Stimulated activated memory B cell treated with anti-CD40 and anti-IgM and Interleukin-4, amounts not matched to agents 10 μg/mL and 1 μg/mL and 100 μg/mL, for 72 hours (primary cell): ENCODE measurements at regions not wholly inside any gene's neighbourhood (a gene's known extent, or its start where the extent isn't known, plus 50 kb on each side); places are given as distances from the start of the nearest gene placed in this dataset.

Experiments used
- ATAC-seq: fragments of 150-1000 bp; cut with Tn5 transposase; 2 replicates; pipeline ENCODE4 v1.10.0; 2021
- H3K27ac Mint-ChIP-seq: one replicate; pipeline ENCODE4 v1.8.0; 2022; ENCODE audit warnings: mild to moderate bottlenecking, mixed read lengths
- H3K27me3 Mint-ChIP-seq: one replicate; pipeline ENCODE4 v1.8.0; 2022; ENCODE audit warnings: mixed read lengths
- H3K36me3 Mint-ChIP-seq: one replicate; pipeline ENCODE4 v1.8.0; 2022; ENCODE audit warnings: mixed read lengths
- H3K4me1 Mint-ChIP-seq: one replicate; pipeline ENCODE4 v1.8.0; 2022; ENCODE audit warnings: mixed read lengths
- H3K4me3 Mint-ChIP-seq: one replicate; pipeline ENCODE4 v1.8.0; 2022; ENCODE audit warnings: mild to moderate bottlenecking, moderate library complexity, mixed read lengths
- H3K9me3 Mint-ChIP-seq: one replicate; pipeline ENCODE4 v1.8.0; 2022; ENCODE audit warnings: mixed read lengths

GRCh38 chr6:54646069-54646950 is 200.3 kb upstream of the FAM83B start:
- Mint-ChIP-seq H3K27me3 (no peaks in the 10 kb centered on the region), H3K4me3 (no peak overlapping the region), H3K4me1 (no peaks in the 10 kb centered on the region), H3K9me3 (peaks cover 3% of the 10 kb centered on the region), H3K36me3 (no peaks in the 10 kb centered on the region), H3K27ac (no peak overlapping the region)
- no peak for ATAC-seq

- no peaks in the 10 kb centered on the region for H3K36me3 Mint-ChIP-seq
- no peak overlapping the region for H3K27ac Mint-ChIP-seq
- ATAC-seq = no peak
- H3K4me1 Mint-ChIP-seq = no peaks in the 10 kb centered on the region
- peaks cover 3% of the 10 kb centered on the region for H3K9me3 Mint-ChIP-seq
- no peak overlapping the region for H3K4me3 Mint-ChIP-seq
- no peaks in the 10 kb centered on the region for H3K27me3 Mint-ChIP-seq
Observed at GRCh38 chr6:54646951-54647664, 199.5 kb upstream of the FAM83B start.

GRCh38 chr6:54654381-54654780 is 192.2 kb upstream of the FAM83B start:
- Mint-ChIP-seq H3K4me1 (no peaks in the 10 kb centered on the region), H3K36me3 (no peaks in the 10 kb centered on the region), H3K27ac (no peak overlapping the region), H3K9me3 (peaks cover 10% of the 10 kb centered on the region), H3K4me3 (no peak overlapping the region), H3K27me3 (no peaks in the 10 kb centered on the region)
- ATAC-seq = no peak

DNA sequence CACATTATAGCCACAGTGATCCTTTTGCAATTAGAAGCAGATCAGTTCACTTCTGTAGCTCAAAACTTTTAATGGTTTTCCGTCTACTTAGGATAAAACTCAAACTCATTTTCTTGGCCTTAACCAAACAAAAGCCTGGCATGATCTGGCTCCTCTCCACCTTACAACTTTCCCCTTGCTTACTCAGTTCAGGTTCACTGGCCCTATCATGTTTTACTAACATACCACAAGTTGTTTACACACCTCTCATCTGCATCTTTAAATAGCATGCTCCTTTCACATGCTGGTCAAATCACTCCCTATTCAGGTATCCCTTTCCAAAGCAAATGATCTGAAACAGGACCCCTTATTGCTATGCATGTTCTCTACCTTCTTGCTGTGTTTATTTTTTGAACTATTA is 191.4 kb upstream of the FAM83B start:
- ATAC-seq = no peak
- H3K4me1 Mint-ChIP-seq = no peaks in the 10 kb centered on the region
- no peaks in the 10 kb centered on the region for H3K27me3 Mint-ChIP-seq
- H3K9me3 Mint-ChIP-seq = peaks cover 6% of the 10 kb centered on the region
- H3K36me3 Mint-ChIP-seq = no peaks in the 10 kb centered on the region
- no peak overlapping the region for H3K4me3 Mint-ChIP-seq
- no peak overlapping the region for H3K27ac Mint-ChIP-seq

- no peak for ATAC-seq
- Mint-ChIP-seq H3K27ac (no peak overlapping the region), H3K4me3 (no peak overlapping the region), H3K9me3 (peaks cover 9% of the 10 kb centered on the region), H3K27me3 (no peaks in the 10 kb centered on the region), H3K4me1 (no peaks in the 10 kb centered on the region), H3K36me3 (no peaks in the 10 kb centered on the region)
Observed at GRCh38 chr6:54665278-54665677, 181.3 kb upstream of the FAM83B start.

- no peaks in the 10 kb centered on the region for H3K36me3 Mint-ChIP-seq
- H3K4me1 Mint-ChIP-seq = no peaks in the 10 kb centered on the region
- no peaks in the 10 kb centered on the region for H3K27me3 Mint-ChIP-seq
- H3K9me3 Mint-ChIP-seq = peaks cover 4% of the 10 kb centered on the region
- H3K27ac Mint-ChIP-seq = no peak overlapping the region
- H3K4me3 Mint-ChIP-seq = no peak overlapping the region
- ATAC-seq = no peak
Observed at GRCh38 chr6:54680531-54680930, 166.0 kb upstream of the FAM83B start.

DNA sequence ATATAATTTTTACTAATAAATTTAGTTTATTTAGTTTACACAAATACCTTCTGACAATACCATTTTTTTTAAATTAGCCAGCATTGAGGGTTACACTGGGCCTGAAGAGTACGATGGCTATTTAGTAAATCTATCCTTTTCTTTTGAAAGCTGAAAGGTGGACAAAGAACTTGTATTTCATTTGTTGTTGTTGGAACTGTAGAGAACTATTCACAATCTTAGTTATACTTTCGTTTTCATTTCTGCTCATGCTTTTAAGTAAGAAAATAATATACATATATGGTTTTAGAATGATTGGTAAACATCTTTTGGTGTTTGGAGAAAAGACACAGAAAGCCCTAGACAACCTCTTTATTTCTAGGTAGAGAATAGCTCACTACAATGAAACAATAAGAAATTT is 165.3 kb upstream of the FAM83B start:
- H3K27me3 Mint-ChIP-seq = no peaks in the 10 kb centered on the region
- H3K36me3 Mint-ChIP-seq = no peaks in the 10 kb centered on the region
- H3K9me3 Mint-ChIP-seq = peaks cover 4% of the 10 kb centered on the region

GRCh38 chr6:54681987-54682386 is 164.6 kb upstream of the FAM83B start:
- Mint-ChIP-seq H3K27ac (no peak overlapping the region), H3K36me3 (no peaks in the 10 kb centered on the region), H3K27me3 (no peaks in the 10 kb centered on the region), H3K4me3 (no peak overlapping the region), H3K4me1 (no peaks in the 10 kb centered on the region), H3K9me3 (peaks cover 4% of the 10 kb centered on the region)
- ATAC-seq = no peak

More for the DNA sequence above, 165.3 kb upstream of the FAM83B start:
- Mint-ChIP-seq H3K4me3 (no peak overlapping the region), H3K4me1 (no peaks in the 10 kb centered on the region), H3K27ac (no peak overlapping the region)
- ATAC-seq = no peak

DNA sequence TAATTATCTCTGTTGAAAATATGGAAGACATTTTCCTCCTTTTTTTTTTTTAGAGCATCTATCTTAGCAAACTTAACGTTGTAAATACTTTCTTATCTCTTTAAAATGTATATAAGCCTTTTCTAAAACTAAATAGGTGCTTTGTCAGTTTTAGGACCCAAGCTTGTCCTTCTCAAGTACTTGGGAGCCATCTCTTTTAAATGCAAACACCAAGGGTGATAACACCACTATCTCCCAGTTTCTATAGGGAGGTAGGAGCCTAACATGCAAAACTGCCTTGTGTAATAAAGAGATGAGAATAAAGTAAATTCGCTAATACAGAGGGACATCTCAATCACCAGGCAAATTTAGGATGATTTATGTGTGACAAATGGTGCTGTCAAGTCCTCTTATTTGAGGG is 157.0 kb upstream of the FAM83B start:
- no peaks in the 10 kb centered on the region for H3K4me1 Mint-ChIP-seq
- no peaks in the 10 kb centered on the region for H3K27me3 Mint-ChIP-seq
- no peaks in the 10 kb centered on the region for H3K9me3 Mint-ChIP-seq
- H3K36me3 Mint-ChIP-seq = no peaks in the 10 kb centered on the region
- no peak overlapping the region for H3K27ac Mint-ChIP-seq
- H3K4me3 Mint-ChIP-seq = no peak overlapping the region
- ATAC-seq = no peak

DNA sequence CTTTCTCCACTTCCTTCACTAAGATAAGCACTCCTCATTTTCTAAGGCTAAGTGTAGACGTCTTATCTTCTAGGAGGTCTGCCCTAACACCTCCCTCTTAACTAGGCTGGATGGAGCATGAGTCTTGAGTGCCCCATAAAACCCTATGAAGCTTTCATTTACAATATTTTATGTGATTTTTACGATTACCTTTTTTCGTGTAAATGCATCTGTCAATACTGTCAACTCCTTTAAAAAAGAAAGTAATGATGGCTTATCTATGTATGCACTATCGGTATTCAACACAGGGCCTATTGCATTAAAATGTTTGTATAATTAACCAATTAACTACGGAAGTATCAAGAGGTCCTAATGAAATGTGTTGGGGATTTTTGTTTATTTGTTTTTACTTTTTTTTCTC is 156.0 kb upstream of the FAM83B start:
- no peaks in the 10 kb centered on the region for H3K36me3 Mint-ChIP-seq
- no peak overlapping the region for H3K4me3 Mint-ChIP-seq
- no peak overlapping the region for H3K27ac Mint-ChIP-seq
- ATAC-seq = no peak
- no peaks in the 10 kb centered on the region for H3K9me3 Mint-ChIP-seq
- peaks cover 2% of the 10 kb centered on the region for H3K4me1 Mint-ChIP-seq
- H3K27me3 Mint-ChIP-seq = no peaks in the 10 kb centered on the region

DNA sequence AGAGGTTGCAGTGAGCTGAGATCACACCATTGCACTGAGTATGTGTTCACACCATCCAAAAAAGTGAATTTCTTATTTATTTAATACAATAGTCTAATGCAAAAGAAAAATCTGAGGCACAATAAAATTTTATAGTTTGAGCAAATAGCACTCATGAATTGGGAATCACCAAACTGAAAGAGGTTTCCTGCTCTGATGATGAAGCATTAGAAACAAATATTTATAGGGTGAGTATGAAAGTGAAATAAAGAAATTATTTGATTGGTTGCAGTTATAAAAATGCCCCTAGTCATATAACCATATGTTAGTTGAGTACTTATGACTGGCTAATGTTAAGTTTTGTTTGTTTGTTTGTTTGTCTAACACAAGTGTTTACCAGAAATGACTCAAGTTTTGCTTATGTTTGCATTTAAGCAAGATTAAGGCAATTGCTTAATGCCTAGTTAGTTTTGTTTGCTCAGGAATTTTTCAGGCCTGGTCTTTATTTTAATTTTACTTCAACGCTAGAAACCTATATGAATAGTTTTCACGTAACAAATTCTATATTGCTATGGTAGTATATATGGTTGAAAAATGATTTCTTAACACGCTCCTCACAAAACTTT is 151.5 kb upstream of the FAM83B start:
- Mint-ChIP-seq H3K9me3 (no peaks in the 10 kb centered on the region), H3K4me3 (no peak overlapping the region), H3K36me3 (no peaks in the 10 kb centered on the region), H3K27me3 (no peaks in the 10 kb centered on the region), H3K4me1 (peaks cover 8% of the 10 kb centered on the region), H3K27ac (no peak overlapping the region)
- no peak for ATAC-seq

- no peaks in the 10 kb centered on the region for H3K9me3 Mint-ChIP-seq
- no peaks in the 10 kb centered on the region for H3K27me3 Mint-ChIP-seq
- no peaks in the 10 kb centered on the region for H3K36me3 Mint-ChIP-seq
- peaks cover 8% of the 10 kb centered on the region for H3K4me1 Mint-ChIP-seq
- H3K27ac Mint-ChIP-seq = no peak overlapping the region
- ATAC-seq = no peak
- H3K4me3 Mint-ChIP-seq = no peak overlapping the region
Observed at GRCh38 chr6:54695815-54696214, 150.8 kb upstream of the FAM83B start.

DNA sequence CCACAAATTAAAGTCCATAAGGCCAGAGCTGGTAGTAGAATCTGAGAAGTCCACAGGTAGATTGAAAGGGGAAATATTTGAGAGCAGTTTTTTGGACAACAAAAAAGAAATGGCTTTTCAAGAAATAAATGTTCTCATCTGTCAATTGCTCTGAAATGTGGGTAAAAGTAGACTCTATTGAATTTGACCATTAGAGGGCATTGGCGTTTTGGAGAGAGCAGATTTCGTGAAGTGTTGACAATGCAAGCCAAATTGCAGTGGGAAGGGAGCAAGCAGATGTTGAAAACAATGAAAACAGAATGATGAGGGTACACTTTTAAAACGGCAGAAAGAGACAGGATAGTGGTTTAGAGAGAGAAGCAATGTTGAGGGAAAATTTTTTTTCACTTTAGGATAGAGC is 149.1 kb upstream of the FAM83B start:
- H3K4me1 Mint-ChIP-seq = peaks cover 8% of the 10 kb centered on the region
- no peaks in the 10 kb centered on the region for H3K27me3 Mint-ChIP-seq
- H3K4me3 Mint-ChIP-seq = no peak overlapping the region
- ATAC-seq = no peak
- no peaks in the 10 kb centered on the region for H3K9me3 Mint-ChIP-seq
- H3K27ac Mint-ChIP-seq = no peak overlapping the region
- no peaks in the 10 kb centered on the region for H3K36me3 Mint-ChIP-seq

DNA sequence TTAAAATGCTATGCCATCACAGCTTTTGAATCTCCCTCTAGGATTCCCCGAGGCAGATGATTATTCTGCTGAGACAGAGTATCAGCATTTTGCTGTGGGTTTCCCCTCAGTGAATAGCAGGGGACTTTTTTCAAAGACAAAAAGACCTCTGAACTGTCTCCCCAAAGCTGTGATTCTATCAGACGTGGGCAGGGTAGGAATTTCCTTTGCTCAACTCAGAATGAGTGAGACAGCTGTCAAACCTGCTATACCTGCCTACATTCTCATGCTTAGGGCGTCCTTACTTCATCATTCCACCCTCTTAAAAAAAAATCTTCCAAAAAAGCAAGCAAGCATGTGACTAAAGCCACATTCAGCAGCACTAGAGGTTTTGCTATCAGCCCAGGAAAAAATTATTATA is 147.6 kb upstream of the FAM83B start:
- H3K4me1 Mint-ChIP-seq = peaks cover 8% of the 10 kb centered on the region
- H3K27me3 Mint-ChIP-seq = no peaks in the 10 kb centered on the region
- no peak overlapping the region for H3K4me3 Mint-ChIP-seq
- H3K9me3 Mint-ChIP-seq = no peaks in the 10 kb centered on the region
- H3K36me3 Mint-ChIP-seq = no peaks in the 10 kb centered on the region
- no peak overlapping the region for H3K27ac Mint-ChIP-seq
- ATAC-seq = no peak

- ATAC-seq = no peak
- Mint-ChIP-seq H3K36me3 (no peaks in the 10 kb centered on the region), H3K27me3 (no peaks in the 10 kb centered on the region), H3K4me1 (peaks cover 8% of the 10 kb centered on the region), H3K27ac (no peak overlapping the region), H3K9me3 (peaks cover 3% of the 10 kb centered on the region), H3K4me3 (no peak overlapping the region)
Observed at GRCh38 chr6:54700158-54700557, 146.4 kb upstream of the FAM83B start.

DNA sequence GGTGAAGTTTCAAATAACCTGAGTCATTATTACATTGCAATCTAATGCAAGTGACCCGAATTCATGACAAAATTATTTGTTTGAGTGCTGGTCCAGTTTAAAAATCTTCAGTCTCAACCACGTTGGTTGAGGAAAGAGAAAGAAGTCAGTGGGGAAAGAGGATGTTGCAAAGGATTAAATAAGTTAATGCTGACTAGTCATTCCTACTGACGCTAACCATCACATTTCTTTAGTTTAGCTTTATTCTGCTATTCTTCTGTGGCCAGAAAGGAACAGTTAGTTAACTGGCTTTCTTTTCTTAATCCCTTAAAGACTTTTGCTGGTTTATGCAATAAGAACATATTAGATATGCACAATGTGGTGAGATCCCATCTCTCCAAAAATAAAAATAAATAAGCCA is 143.8 kb upstream of the FAM83B start:
- Mint-ChIP-seq H3K9me3 (peaks cover 3% of the 10 kb centered on the region), H3K36me3 (no peaks in the 10 kb centered on the region), H3K27ac (no peak overlapping the region), H3K27me3 (no peaks in the 10 kb centered on the region), H3K4me1 (no peaks in the 10 kb centered on the region), H3K4me3 (no peak overlapping the region)
- ATAC-seq = no peak
